Endothelial cell of umbilical vein (primary cell): ENCODE measurements at regions not wholly inside any gene's neighbourhood (a gene's known extent, or its start where the extent isn't known, plus 50 kb on each side); places are given as distances from the start of the nearest gene placed in this dataset.

ENCODE experiments used
- BruUV-seq: library from RNA; stranded (reverse); fragments of 400-500 nt; replicated peaks from 2 replicates; lab custom pipeline; 2021; lab: Mats Ljungman, UMichigan
- CTCF ChIA-PET: fragments of 300-600, 350-600 bp; sonication (Branson Sonifier 250); formaldehyde crosslinking; loops from one replicate; lab custom pipeline; 2021; ENCODE audit warnings: antibody characterized with exemption, inconsistent platforms; lab: Charles Lee
- POLR2A ChIA-PET: fragments of 300-600, 350-600 bp; sonication (Branson Sonifier 250); formaldehyde crosslinking; loops from one replicate; lab custom pipeline; 2021; ENCODE audit warnings: antibody characterized with exemption, inconsistent platforms; lab: Charles Lee
- DNase-seq: peaks from one replicate; pipeline ENCODE4 v3.0.0-alpha.2; 2011; ENCODE audit warnings: low read depth, low spot score
- FAIRE-seq: peaks from 2 replicates; lab custom pipeline; 2011; peaks lifted over from hg19 to GRCh38; lab: Jason Lieb, UNC
- H2AFZ ChIP-seq: 2 replicates; pipeline ENCODE4 v1.6.0; 2012; ENCODE audit warnings: low read depth, low read length, control low read depth, inconsistent platforms
- H3K27ac ChIP-seq: 2 replicates; pipeline ENCODE4 v1.5.1; 2011; ENCODE audit warnings: low read depth, mild to moderate bottlenecking, control low read depth, low read length, moderate library complexity; ENCODE audit not compliant: insufficient read depth
- H3K27me3 ChIP-seq, 2 experiments: 2 replicates each; pipeline versions ENCODE4 v1.6.0 to v1.6.1; 2011; ENCODE audit warnings: low read length in 2 of 2, mixed read lengths in 1 of 2; ENCODE audit not compliant: control insufficient read depth in 2 of 2, insufficient read depth in 2 of 2
- H3K36me3 ChIP-seq, 2 experiments: 2 replicates in 1 of 2; 3 replicates in 1 of 2; pipeline ENCODE4 v1.5.1; 2011; ENCODE audit warnings: low read length in 2 of 2, mild to moderate bottlenecking in 1 of 2, moderate library complexity in 1 of 2; ENCODE audit not compliant: control insufficient read depth in 2 of 2, insufficient read depth in 2 of 2; ENCODE audit errors: extremely low read depth in 1 of 2
- H3K4me1 ChIP-seq: 3 replicates; pipeline ENCODE4 v1.5.1; 2011; ENCODE audit warnings: mild to moderate bottlenecking, low read length; ENCODE audit not compliant: control insufficient read depth, insufficient read depth; ENCODE audit errors: extremely low read depth
- H3K4me2 ChIP-seq: 2 replicates; pipeline ENCODE4 v1.6.1; 2011; ENCODE audit warnings: low read length, control low read depth, mixed read lengths; ENCODE audit not compliant: insufficient read depth
- H3K4me3 ChIP-seq, 3 experiments: fragments of 200-600 bp in 1 of 3; sonication (generic), shearing (Covaris generic) in 1 of 3; replicated peaks in 1 of 3; 2 replicates each; pipeline ENCODE4 v1.5.1; 2011 to 2016; ENCODE audit warnings: control low read depth in 3 of 3, low read length in 3 of 3, mild to moderate bottlenecking in 2 of 3, inconsistent platforms in 1 of 3, low read depth in 1 of 3, moderate library complexity in 1 of 3; ENCODE audit not compliant: insufficient read depth in 1 of 3
- H3K79me2 ChIP-seq: 2 replicates; pipeline ENCODE4 v1.6.0; 2012; ENCODE audit warnings: low read length, inconsistent platforms; ENCODE audit not compliant: control insufficient read depth, insufficient read depth
- H3K9ac ChIP-seq: replicated peaks from 2 replicates; pipeline ENCODE3; 2011; ENCODE audit warnings: low read length, control low read depth; ENCODE audit not compliant: insufficient read depth; ENCODE audit errors: extremely low read depth
- H3K9me1 ChIP-seq: replicated peaks from 3 replicates; pipeline ENCODE4 v1.6.0; 2011; ENCODE audit warnings: mild to moderate bottlenecking, low read length; ENCODE audit not compliant: control insufficient read depth, insufficient read depth; ENCODE audit errors: extremely low read depth
- H3K9me3 ChIP-seq: replicated peaks from 2 replicates; pipeline ENCODE4 v1.5.1; 2012; ENCODE audit warnings: low read length, inconsistent platforms; ENCODE audit not compliant: control insufficient read depth, insufficient read depth
- H4K20me1 ChIP-seq: replicated peaks from 2 replicates; pipeline ENCODE3; 2011; ENCODE audit warnings: mild to moderate bottlenecking, low read length; ENCODE audit not compliant: control insufficient read depth, insufficient read depth; ENCODE audit errors: extremely low read depth
- FOS ChIP-seq: IDR thresholded peaks from 2 replicates; pipeline ENCODE4 v1.6.1; 2011; ENCODE audit warnings: mild to moderate bottlenecking, low read length, moderate library complexity, borderline replicate concordance; ENCODE audit not compliant: insufficient read depth
- GATA2 ChIP-seq: IDR thresholded peaks from 2 replicates; pipeline ENCODE4 v1.7.0; 2011; ENCODE audit warnings: low read depth, mild to moderate bottlenecking, moderate library complexity, mixed read lengths, low read length; ENCODE audit not compliant: insufficient read length, insufficient read depth
- JUN ChIP-seq: IDR thresholded peaks from 2 replicates; pipeline ENCODE4 v1.6.1; 2011; ENCODE audit warnings: borderline replicate concordance, low read depth; ENCODE audit not compliant: insufficient read length, insufficient read depth
- MYC ChIP-seq: IDR thresholded peaks from one replicate; pipeline ENCODE4 v1.6.1; 2011; ENCODE audit warnings: mild to moderate bottlenecking, low read depth, low read length
- POLR2A ChIP-seq: IDR thresholded peaks from 2 replicates; pipeline ENCODE4 v1.6.1; 2012; ENCODE audit warnings: low read depth, mild to moderate bottlenecking, control low read depth, low read length
- dilution Hi-C: fragments of 300-500 bp; cut with MboI; formaldehyde crosslinking; loops from one replicate; pipeline ENCODE4 v1.15.0; 2019; ENCODE audit warnings: low sequenced_read_pairs; ENCODE audit not compliant: extremely low pct_ligation_motif_present
- intact Hi-C: fragments of 100-400 bp; cut with micrococcal nuclease; formaldehyde crosslinking; loops from one replicate; pipeline ENCODE4 v1.10.0; 2022
- TF ChIP-seq, protein P1 (sequence below): IDR thresholded peaks from 2 replicates; pipeline ENCODE4 v1.6.1; 2011; ENCODE audit not compliant: insufficient read depth, insufficient read length

DNA sequence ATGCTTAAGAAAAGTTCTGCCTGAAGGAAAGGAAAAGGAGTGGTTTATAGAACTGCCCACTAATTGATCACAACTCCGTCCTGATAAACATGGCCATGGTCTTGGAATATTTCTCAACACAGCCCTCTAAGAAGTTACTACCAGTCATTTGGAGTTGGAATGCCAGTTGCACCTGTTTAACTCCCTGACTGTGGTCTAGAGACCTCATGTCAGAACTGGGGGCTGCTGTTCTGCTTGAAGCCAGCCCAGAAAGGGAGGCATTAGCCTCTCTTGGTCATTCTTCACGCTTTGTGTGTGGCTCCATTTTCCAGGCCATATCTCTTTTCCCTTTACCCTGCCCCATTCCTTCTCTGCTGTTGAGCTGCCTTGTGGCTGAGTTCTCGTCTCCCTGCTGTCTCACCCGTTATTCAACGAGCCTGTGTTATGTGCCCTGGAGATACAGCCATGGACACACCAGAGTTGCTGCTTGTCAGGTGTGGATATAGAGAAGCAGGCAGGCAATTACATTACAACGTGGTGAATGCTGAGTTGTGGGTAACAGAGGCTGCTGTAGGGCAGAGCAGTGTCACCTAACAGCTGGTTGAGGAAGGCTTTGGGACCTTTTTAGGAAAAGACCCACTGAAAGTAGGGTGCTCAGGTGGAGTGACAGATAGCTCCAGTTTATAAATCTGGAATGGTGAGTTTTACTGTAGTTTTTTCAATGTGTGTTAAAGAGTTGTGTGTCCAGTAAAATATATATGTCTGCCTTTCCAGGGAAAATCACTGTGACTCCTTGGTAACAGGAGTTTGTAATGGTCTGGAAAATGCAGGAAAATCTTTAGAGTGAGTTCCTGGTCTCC is 137.0 kb upstream of the IPO9 start:
- TF ChIP-seq JUN (no peak), MYC (no peak), FOS (no peak), POLR2A (no peak), GATA2 (no peak)
- TF ChIP-seq, protein P1, sequence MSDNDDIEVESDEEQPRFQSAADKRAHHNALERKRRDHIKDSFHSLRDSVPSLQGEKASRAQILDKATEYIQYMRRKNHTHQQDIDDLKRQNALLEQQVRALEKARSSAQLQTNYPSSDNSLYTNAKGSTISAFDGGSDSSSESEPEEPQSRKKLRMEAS, result no peak
- intact Hi-C loops (no loop called here), dilution Hi-C loops (no loop called here)
- H3K79me2 ChIP-seq, result peaks cover 77% of the 10 kb centered on the region
- no peak overlapping the region for H3K4me3 ChIP-seq
- no peaks in the 10 kb centered on the region for H3K9me1 ChIP-seq
- H3K27me3 ChIP-seq, result no peaks in the 10 kb centered on the region
- H3K4me1 ChIP-seq, result no peaks in the 10 kb centered on the region
- DNase-seq, result no peak
- H2AFZ ChIP-seq, result no peak overlapping the region
- peaks cover 5% of the 10 kb centered on the region for H4K20me1 ChIP-seq
- BruUV-seq, result no TSS peak
- no peak overlapping the region for H3K4me2 ChIP-seq
- FAIRE-seq, result no peak
- ChIA-PET CTCF (interaction anchor here (1.0 to 2.2 kb wide), 3 partner anchors 13 to 101 kb away, joined by 3 to 5 read pairs (median 3); no protein-coding TSS in a partner anchor), POLR2A (interaction anchor here (0.6 kb wide), 1 partner anchor 171 kb away, joined by 7 read pairs; no protein-coding TSS in a partner anchor)
- no peak overlapping the region for H3K27ac ChIP-seq
- H3K9me3 ChIP-seq, result no peaks in the 10 kb centered on the region
- no peak overlapping the region for H3K9ac ChIP-seq
- H3K36me3 ChIP-seq, result no peaks in the 10 kb centered on the region
